Liver (tissue), 8 donors: ENCODE measurements at regions not wholly inside any gene's neighbourhood (a gene's known extent, or its start where the extent isn't known, plus 50 kb on each side); places are given as distances from the start of the nearest gene placed in this dataset.

Experiments
- DNase-seq: peaks from one replicate; pipeline ENCODE4 v3.0.0-alpha.2; 2017; ENCODE audit warnings: low spot score
- H3K27ac ChIP-seq, 2 donors: one replicate each; pipeline ENCODE4 v1.7.0; 2013; ENCODE audit warnings: inconsistent platforms in 2 of 2, low read length in 2 of 2, control low read depth in 1 of 2, low read depth in 1 of 2, mild to moderate bottlenecking in 1 of 2
- H3K27me3 ChIP-seq, 4 donors: one replicate each; pipeline versions ENCODE4 v1.6.1 to v1.7.0; 2013; ENCODE audit warnings: low read length in 3 of 4, inconsistent platforms in 1 of 4, mild to moderate bottlenecking in 1 of 4, moderate library complexity in 1 of 4; ENCODE audit not compliant: control insufficient read depth in 4 of 4, insufficient read depth in 4 of 4
- H3K36me3 ChIP-seq, 4 donors: one replicate each; pipeline versions ENCODE4 v1.6.1 to v1.7.0; 2013; ENCODE audit warnings: low read length in 3 of 4, mild to moderate bottlenecking in 3 of 4, low read depth in 1 of 4, moderate library complexity in 1 of 4; ENCODE audit not compliant: control insufficient read depth in 4 of 4, insufficient read depth in 3 of 4
- H3K4me1 ChIP-seq, 4 donors: one replicate each; pipeline versions ENCODE4 v1.6.1 to v1.7.0; 2013; ENCODE audit warnings: low read length in 3 of 4, mild to moderate bottlenecking in 3 of 4, moderate library complexity in 1 of 4; ENCODE audit not compliant: control insufficient read depth in 4 of 4, insufficient read depth in 4 of 4
- H3K4me3 ChIP-seq, 3 donors: one replicate each; pipeline versions ENCODE4 v1.6.1 to v1.7.0; 2013; ENCODE audit warnings: low read length in 3 of 3, control low read depth in 1 of 3, low read depth in 1 of 3, mild to moderate bottlenecking in 1 of 3
- H3K9ac ChIP-seq, 2 donors: one replicate each; pipeline ENCODE4 v1.7.0; 2013; ENCODE audit warnings: low read length in 2 of 2, mild to moderate bottlenecking in 2 of 2, moderate library complexity in 2 of 2, control low read depth in 1 of 2, low read depth in 1 of 2
- H3K9me3 ChIP-seq, 4 donors: one replicate each; pipeline versions ENCODE4 v1.6.1 to v1.7.0; 2013; ENCODE audit warnings: low read length in 3 of 4; ENCODE audit not compliant: control insufficient read depth in 4 of 4
- ATF3 ChIP-seq: IDR thresholded peaks from 2 replicates; pipeline ENCODE4 v1.6.1; 2016; ENCODE audit warnings: antibody characterized with exemption
- CTCF ChIP-seq: fragments of 150-350 bp; IDR thresholded peaks from 2 replicates; pipeline ENCODE4 v1.5.1; 2017; ENCODE audit warnings: improper control_type of control experiment, low read depth, low read length; ENCODE audit not compliant: missing input control
- EGR1 ChIP-seq, 2 donors: IDR thresholded peaks; 2 replicates each; pipeline ENCODE4 v1.6.1; 2016 to 2018; ENCODE audit warnings: antibody characterized with exemption in 2 of 2, low read depth in 2 of 2
- FOXA1 ChIP-seq: IDR thresholded peaks from 2 replicates; pipeline ENCODE4 v1.6.1; 2016; ENCODE audit warnings: antibody characterized with exemption
- FOXA2 ChIP-seq: IDR thresholded peaks from 2 replicates; pipeline ENCODE4 v1.6.1; 2016; ENCODE audit warnings: antibody characterized with exemption
- GABPA ChIP-seq, 2 donors: IDR thresholded peaks in 1 of 2; conservative IDR thresholded peaks in 1 of 2; 2 replicates each; pipeline ENCODE4 v1.6.1; 2016; ENCODE audit warnings: antibody characterized with exemption in 2 of 2, mild to moderate bottlenecking in 1 of 2, moderate library complexity in 1 of 2
- HNF4A ChIP-seq, 2 donors: conservative IDR thresholded peaks; 2 replicates each; pipeline ENCODE4 v1.6.1; 2016; ENCODE audit warnings: antibody characterized with exemption in 2 of 2, mild to moderate bottlenecking in 2 of 2
- HNF4G ChIP-seq: IDR thresholded peaks from 2 replicates; pipeline ENCODE4 v1.6.1; 2016; ENCODE audit warnings: antibody characterized with exemption
- JUND ChIP-seq, 2 donors: IDR thresholded peaks; 2 replicates each; pipeline ENCODE4 v1.6.1; 2016; ENCODE audit warnings: antibody characterized with exemption in 2 of 2
- MAX ChIP-seq: IDR thresholded peaks from 2 replicates; pipeline ENCODE4 v1.6.1; 2016; ENCODE audit warnings: antibody characterized with exemption
- NR2F2 ChIP-seq: IDR thresholded peaks from 2 replicates; pipeline ENCODE4 v1.6.1; 2016; ENCODE audit warnings: antibody characterized with exemption
- RAD21 ChIP-seq, 2 donors: IDR thresholded peaks; 2 replicates each; pipeline ENCODE4 v1.6.1; 2016; ENCODE audit warnings: antibody characterized with exemption in 2 of 2, mild to moderate bottlenecking in 2 of 2
- REST ChIP-seq: IDR thresholded peaks from 2 replicates; pipeline ENCODE4 v1.6.1; 2016; ENCODE audit warnings: antibody characterized with exemption, mild to moderate bottlenecking
- RXRA ChIP-seq, 2 donors: IDR thresholded peaks; 2 replicates each; pipeline ENCODE4 v1.6.1; 2017 to 2018; ENCODE audit warnings: antibody characterized with exemption in 2 of 2, mild to moderate bottlenecking in 1 of 2
- SP1 ChIP-seq: IDR thresholded peaks from 2 replicates; pipeline ENCODE4 v1.6.1; 2018; ENCODE audit warnings: antibody characterized with exemption, mild to moderate bottlenecking
- TAF1 ChIP-seq: conservative IDR thresholded peaks from 2 replicates; pipeline ENCODE4 v1.6.1; 2016; ENCODE audit warnings: antibody characterized with exemption, mild to moderate bottlenecking
- YY1 ChIP-seq: IDR thresholded peaks from 2 replicates; pipeline ENCODE4 v1.6.1; 2016; ENCODE audit warnings: antibody characterized with exemption, mild to moderate bottlenecking
- ZBTB33 ChIP-seq: IDR thresholded peaks from 2 replicates; pipeline ENCODE4 v1.6.1; 2016; ENCODE audit warnings: antibody characterized with exemption
- whole genome bisulfite sequencing: extraction: QIAGEN DNeasy Blood & Tissue Kit; methylation state at CpG from one replicate; pipeline ENCODE4 v1.1.7; 2013; 5-methylcytosine and 5-hydroxymethylcytosine counted together
- donor health status: healthy.
- donor health status: healthy.
- donor health status: healthy.
- donor health status: healthy.
- donor health status: healthy.

- DNase-seq = no peak
- Histone ChIP-seq H3K27me3 (no peaks in the 10 kb centered on the region), H3K27ac (no peak overlapping the region), H3K4me3 (no peak overlapping the region), H3K9ac (no peak overlapping the region), H3K4me1 (peaks cover 0 to 9% (median 4%) of the 10 kb centered on the region in 4 donors), H3K9me3 (no peaks in the 10 kb centered on the region), H3K36me3 (no peaks in the 10 kb centered on the region)
- 97% methylated on average over 3 of the region's 3 CpGs for WGBS
- TF ChIP-seq TAF1 (no peak), RXRA (IDR thresholded peaks at IDR 0.05) (no peak), ZBTB33 (no peak), HNF4A (conservative IDR thresholded peaks at IDR 0.05) (no peak), FOXA2 (no peak), GABPA (IDR thresholded peaks at IDR 0.05 in 1 of 2, conservative IDR thresholded peaks at IDR 0.05 in 1 of 2) (no peak), ATF3 (no peak), REST (no peak), EGR1 (IDR thresholded peaks at IDR 0.05; ENCODE audit: low read depth in 2 of 2) (no peak), YY1 (no peak), HNF4G (no peak), FOXA1 (no peak), NR2F2 (no peak), JUND (IDR thresholded peaks at IDR 0.05) (no peak), CTCF (no peak), RAD21 (IDR thresholded peaks at IDR 0.05) (no peak), SP1 (no peak), MAX (no peak)
Observed at GRCh38 chr5:54704825-54705224, 187.3 kb downstream of the SNX18 start.
